ENCODE measurements at regions not wholly inside any gene's neighbourhood (a gene's known extent, or its start where the extent isn't known, plus 50 kb on each side); places are given as distances from the start of the nearest gene placed in this dataset.

DNA sequence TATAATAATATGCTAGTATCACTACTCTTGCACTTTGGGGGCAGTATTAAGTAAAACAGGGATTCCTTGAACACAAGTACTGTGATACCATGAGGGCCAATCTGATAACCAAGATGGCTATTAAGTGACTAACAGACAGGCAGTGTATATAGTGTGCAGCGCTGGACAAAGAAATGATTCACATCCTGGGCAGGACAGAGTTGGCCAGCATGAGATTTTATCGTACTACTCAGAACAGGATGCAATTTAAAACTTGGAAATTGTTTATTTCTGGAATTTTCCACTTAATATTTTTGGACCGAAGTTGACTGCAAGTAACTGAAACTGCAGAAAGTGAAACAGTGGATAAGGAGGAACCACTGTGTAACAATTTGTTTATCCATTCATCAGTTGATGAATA, 74.6 kb downstream of the DNTTIP2 start:
- no peaks in the 10 kb centered on the region for H3K27me3 ChIP-seq
- no peak for DNase-seq
- no peak overlapping the region for H3K4me3 ChIP-seq
- TF ChIP-seq, protein P1, sequence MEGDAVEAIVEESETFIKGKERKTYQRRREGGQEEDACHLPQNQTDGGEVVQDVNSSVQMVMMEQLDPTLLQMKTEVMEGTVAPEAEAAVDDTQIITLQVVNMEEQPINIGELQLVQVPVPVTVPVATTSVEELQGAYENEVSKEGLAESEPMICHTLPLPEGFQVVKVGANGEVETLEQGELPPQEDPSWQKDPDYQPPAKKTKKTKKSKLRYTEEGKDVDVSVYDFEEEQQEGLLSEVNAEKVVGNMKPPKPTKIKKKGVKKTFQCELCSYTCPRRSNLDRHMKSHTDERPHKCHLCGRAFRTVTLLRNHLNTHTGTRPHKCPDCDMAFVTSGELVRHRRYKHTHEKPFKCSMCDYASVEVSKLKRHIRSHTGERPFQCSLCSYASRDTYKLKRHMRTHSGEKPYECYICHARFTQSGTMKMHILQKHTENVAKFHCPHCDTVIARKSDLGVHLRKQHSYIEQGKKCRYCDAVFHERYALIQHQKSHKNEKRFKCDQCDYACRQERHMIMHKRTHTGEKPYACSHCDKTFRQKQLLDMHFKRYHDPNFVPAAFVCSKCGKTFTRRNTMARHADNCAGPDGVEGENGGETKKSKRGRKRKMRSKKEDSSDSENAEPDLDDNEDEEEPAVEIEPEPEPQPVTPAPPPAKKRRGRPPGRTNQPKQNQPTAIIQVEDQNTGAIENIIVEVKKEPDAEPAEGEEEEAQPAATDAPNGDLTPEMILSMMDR (IDR thresholded peaks at IDR 0.05): no peak
- intact Hi-C loops (cut with DNase I): no loop called here
- H3K4me1 ChIP-seq: no peaks in the 10 kb centered on the region
- peak in 3 of 4 donors; percentile 44 to 60 (median 54) for ATAC-seq
- H3K9me3 ChIP-seq: no peaks in the 10 kb centered on the region
- no peaks in the 10 kb centered on the region for H3K36me3 ChIP-seq
- WGBS, 2 donors: 80 to 86% methylated on average over 3 of the region's 3 CpGs
- FAIRE-seq: no peak
- no peak overlapping the region for H3K27ac ChIP-seq

DNA sequence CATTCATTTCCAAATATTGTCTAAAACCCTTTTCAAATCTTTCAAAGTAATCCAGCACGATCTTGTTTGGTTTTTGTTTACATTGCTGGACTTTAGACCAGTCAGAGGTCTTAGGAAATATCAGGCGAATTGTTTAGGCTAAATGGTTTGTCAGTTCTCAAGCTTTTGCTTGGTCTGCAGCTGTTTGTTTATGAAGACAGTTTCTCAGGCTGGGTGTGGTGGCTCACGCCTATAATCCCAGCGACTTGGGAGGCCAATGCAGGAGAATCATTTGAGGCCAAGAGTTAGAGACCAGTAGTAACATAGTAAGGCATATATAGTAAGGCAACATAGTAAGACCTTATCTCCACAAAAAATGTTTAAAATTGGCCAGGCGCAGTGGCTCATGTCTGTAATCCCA, 77.5 kb downstream of the DNTTIP2 start:
- no peaks in the 10 kb centered on the region for H3K36me3 ChIP-seq
- H3K27me3 ChIP-seq: no peaks in the 10 kb centered on the region
- ATAC-seq: no peak
- no peak for FAIRE-seq
- no peaks in the 10 kb centered on the region for H3K4me1 ChIP-seq
- no peaks in the 10 kb centered on the region for H3K9me3 ChIP-seq
- H3K27ac ChIP-seq: no peak overlapping the region
- H3K4me3 ChIP-seq: no peak overlapping the region
- intact Hi-C loops (cut with DNase I): no loop called here
- 81 to 84% methylated on average over 5 of the region's 5 CpGs for WGBS, 2 donors
- DNase-seq: no peak
- TF ChIP-seq, protein P1 (IDR thresholded peaks at IDR 0.05): no peak

DNA sequence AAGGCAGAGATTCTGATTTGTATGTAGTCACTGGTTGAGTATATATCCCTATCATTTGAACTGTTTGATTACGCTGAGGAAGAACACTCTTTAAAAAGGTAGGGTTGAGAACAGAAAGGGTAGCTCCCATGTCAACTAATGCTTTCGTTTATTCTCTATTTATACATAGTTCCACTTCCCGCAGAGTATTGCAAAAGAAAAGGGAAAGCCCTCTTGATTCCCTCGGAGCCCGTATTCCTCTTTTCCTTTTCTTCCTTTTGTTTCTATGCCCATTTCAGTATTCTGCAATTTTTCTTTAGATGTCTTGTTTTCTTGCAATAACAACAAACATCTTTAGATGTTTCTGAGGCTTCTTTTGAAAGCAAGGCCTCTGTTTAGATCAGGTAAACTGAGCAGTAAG, 78.2 kb downstream of the DNTTIP2 start:
- TF ChIP-seq, protein P1 (IDR thresholded peaks at IDR 0.05): no peak
- FAIRE-seq: no peak
- H3K27ac ChIP-seq: no peak overlapping the region
- H3K36me3 ChIP-seq: no peaks in the 10 kb centered on the region
- DNase-seq: no peak
- no peak for ATAC-seq
- H3K4me1 ChIP-seq: no peaks in the 10 kb centered on the region
- no peaks in the 10 kb centered on the region for H3K27me3 ChIP-seq
- H3K4me3 ChIP-seq: no peak overlapping the region
- no peaks in the 10 kb centered on the region for H3K9me3 ChIP-seq
- 93% methylated on average over 5 of the region's 5 CpGs for WGBS, 2 donors
- intact Hi-C loops (cut with DNase I): no loop called here

DNA sequence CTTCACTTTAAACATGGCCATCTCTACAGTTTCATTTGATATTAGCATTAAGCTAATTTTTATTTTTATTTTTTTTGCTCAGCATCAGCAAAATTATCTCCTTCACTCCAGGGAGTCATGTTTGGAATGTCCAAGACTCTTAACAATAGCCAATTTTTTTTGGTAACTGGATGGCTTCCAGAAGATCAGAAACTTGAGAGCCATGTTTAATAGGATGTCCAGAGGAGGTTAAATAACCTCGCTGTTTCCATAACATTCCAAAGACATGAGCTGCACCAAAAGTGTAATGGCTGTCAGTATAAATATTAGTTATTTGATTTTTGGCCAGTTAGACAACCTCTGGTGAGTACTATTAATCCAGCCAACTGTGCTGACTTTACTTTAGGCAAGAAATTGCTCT, 80.7 kb downstream of the DNTTIP2 start:
- TF ChIP-seq, protein P1 (IDR thresholded peaks at IDR 0.05): no peak
- no peaks in the 10 kb centered on the region for H3K4me1 ChIP-seq
- no peaks in the 10 kb centered on the region for H3K36me3 ChIP-seq
- DNase-seq (no peak), ATAC-seq (no peak), FAIRE-seq (no peak)
- H3K9me3 ChIP-seq: no peaks in the 10 kb centered on the region
- no peak overlapping the region for H3K27ac ChIP-seq
- no peak overlapping the region for H3K4me3 ChIP-seq
- intact Hi-C loops (cut with DNase I): no loop called here
- H3K27me3 ChIP-seq: no peaks in the 10 kb centered on the region
- WGBS, 2 donors: 81 to 83% methylated on average over 1 of the region's 1 CpG

DNA sequence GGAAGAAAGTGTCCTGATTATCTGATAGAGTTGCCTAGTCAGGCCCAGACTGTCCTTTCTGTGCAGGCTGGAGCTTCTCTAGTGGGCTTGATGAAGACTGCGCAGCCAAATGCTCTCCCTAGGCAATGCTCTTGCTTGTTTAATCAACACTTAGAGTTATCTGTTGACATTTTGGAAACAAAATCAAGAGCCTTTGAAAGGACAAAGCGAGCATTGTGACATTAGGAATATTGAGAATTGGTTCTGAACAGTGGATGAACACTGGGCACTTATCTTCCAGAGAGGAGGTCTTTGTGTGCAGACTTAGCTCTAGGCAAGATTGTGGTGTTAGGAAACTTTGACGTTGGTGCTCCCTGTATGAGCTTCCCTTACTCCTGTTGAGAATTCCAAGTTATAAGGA, 94.5 kb downstream of the DNTTIP2 start:
- no peaks in the 10 kb centered on the region for H3K36me3 ChIP-seq
- no peak overlapping the region for H3K4me3 ChIP-seq
- no peaks in the 10 kb centered on the region for H3K27me3 ChIP-seq
- H3K27ac ChIP-seq: no peak overlapping the region
- 89 to 92% methylated on average over 3 of the region's 3 CpGs for WGBS, 2 donors
- intact Hi-C loops (cut with DNase I): no loop called here
- no peak for DNase-seq
- TF ChIP-seq, protein P1 (IDR thresholded peaks at IDR 0.05): no peak
- no peaks in the 10 kb centered on the region for H3K9me3 ChIP-seq
- no peaks in the 10 kb centered on the region for H3K4me1 ChIP-seq
- no peak for FAIRE-seq
- ATAC-seq: no peak
